HCT116 (cell line): ENCODE measurements at regions not wholly inside any gene's neighbourhood (a gene's known extent, or its start where the extent isn't known, plus 50 kb on each side); places are given as distances from the start of the nearest gene placed in this dataset.

Source experiments
- ATAC-seq: fragments of 200-7000 bp; cut with Tn5 transposase; 2 replicates; pipeline ENCODE4 v1.9.1; 2020; ENCODE audit warnings: mild to moderate bottlenecking, moderate library complexity
- BruUV-seq: library from RNA; stranded (reverse); fragments of 400-500 nt; replicated peaks from 2 replicates; lab custom pipeline; 2021; lab: Mats Ljungman, UMichigan
- CTCF ChIA-PET: fragments of 300-600 bp; sonication (Branson Sonifier 250); formaldehyde crosslinking; loops from one replicate; lab custom pipeline; 2021; ENCODE audit warnings: antibody characterized with exemption; lab: Charles Lee
- POLR2A ChIA-PET: fragments of 300-600, 350-600 bp; sonication (Branson Sonifier 250); formaldehyde crosslinking; loops from one replicate; lab custom pipeline; 2021; ENCODE audit warnings: antibody characterized with exemption; lab: Charles Lee
- RAD21 ChIA-PET, 2 experiments: fragments of 300-600 bp; sonication (Branson Sonifier 250); formaldehyde crosslinking; loops; one replicate each; lab custom pipeline; 2023; ENCODE audit warnings: low total read pairs in 2 of 2; ENCODE audit not compliant: uncharacterized antibody in 2 of 2, unreplicated experiment in 2 of 2, low non-redundant PET in 1 of 2; lab: Charles Lee
- DNase-seq: peaks from one replicate; pipeline ENCODE4 v3.0.0-alpha.2; 2010; ENCODE audit warnings: low read depth, low spot score
- H2AFZ ChIP-seq: fragments of 200-600 bp; shearing (Covaris generic), sonication (generic); 2 replicates; pipeline ENCODE4 v1.6.1; 2017; ENCODE audit warnings: low read depth, mixed run types, mixed read lengths, antibody characterized with exemption, low read length; ENCODE audit not compliant: poor library complexity, severe bottlenecking
- H3K27ac ChIP-seq: 2 replicates; pipeline ENCODE4 v1.5.1; 2012; ENCODE audit warnings: low read depth, low read length
- H3K27me3 ChIP-seq: fragments of 200-600 bp; sonication (generic); 2 replicates; pipeline ENCODE4 v1.6.1; 2016; ENCODE audit warnings: mixed run types, low read length, mixed read lengths; ENCODE audit not compliant: insufficient read depth
- H3K36me3 ChIP-seq, 2 experiments: fragments of 200-500 bp in 1 of 2; fragments of 200-600 bp in 1 of 2; sonication (Bioruptor generic) in 1 of 2; sonication (generic) in 1 of 2; 2 replicates each; pipeline versions ENCODE4 v1.5.1 to v1.6.1; 2014 to 2016; ENCODE audit warnings: low read length in 2 of 2, inconsistent platforms in 1 of 2, mixed read lengths in 1 of 2, mixed run types in 1 of 2; ENCODE audit not compliant: insufficient read depth in 2 of 2, control insufficient read depth in 1 of 2
- H3K4me1 ChIP-seq, 2 experiments: fragments of 200-600 bp in 1 of 2; sonication (generic) in 1 of 2; 2 replicates each; pipeline versions ENCODE4 v1.5.1 to v1.6.1; 2012 to 2017; ENCODE audit warnings: low read length in 2 of 2, inconsistent platforms in 1 of 2, mild to moderate bottlenecking in 1 of 2, mixed read lengths in 1 of 2, mixed run types in 1 of 2, moderate library complexity in 1 of 2; ENCODE audit not compliant: insufficient read depth in 2 of 2, control insufficient read depth in 1 of 2
- H3K4me2 ChIP-seq: fragments of 200-600 bp; sonication (generic); 2 replicates; pipeline ENCODE4 v1.6.1; 2017; ENCODE audit warnings: mixed run types, low read length, mixed read lengths
- H3K4me3 ChIP-seq, 2 experiments: fragments of 200-600 bp in 1 of 2; sonication (generic) in 1 of 2; replicated peaks in 1 of 2; 2 replicates each; pipeline ENCODE4 v1.5.1; 2011 to 2016; ENCODE audit warnings: low read length in 2 of 2, control low read depth in 1 of 2, low read depth in 1 of 2, mild to moderate bottlenecking in 1 of 2, mixed read lengths in 1 of 2, mixed run types in 1 of 2
- H3K79me2 ChIP-seq: fragments of 200-600 bp; sonication (generic); 2 replicates; pipeline ENCODE4 v1.6.1; 2017; ENCODE audit warnings: mild to moderate bottlenecking, mixed run types, low read length, moderate library complexity, mixed read lengths; ENCODE audit not compliant: insufficient read depth
- H3K9ac ChIP-seq: fragments of 200-600 bp; sonication (generic); 2 replicates; pipeline ENCODE4 v1.6.1; 2016; ENCODE audit warnings: low read length, mixed read lengths
- H3K9me2 ChIP-seq: fragments of 200-600 bp; sonication (generic), shearing (Covaris generic); 2 replicates; pipeline ENCODE4 v1.6.1; 2017; ENCODE audit warnings: mixed run types, mild to moderate bottlenecking, moderate library complexity; ENCODE audit not compliant: insufficient read depth
- H3K9me3 ChIP-seq, 2 experiments: fragments of 200-500 bp in 1 of 2; fragments of 200-600 bp in 1 of 2; sonication (Bioruptor generic) in 1 of 2; sonication (generic) in 1 of 2; 2 replicates each; pipeline ENCODE4 v1.6.1; 2014 to 2017; ENCODE audit warnings: low read length in 2 of 2, mixed read lengths in 2 of 2, inconsistent platforms in 1 of 2, low read depth in 1 of 2, mild to moderate bottlenecking in 1 of 2, mixed run types in 1 of 2, moderate library complexity in 1 of 2; ENCODE audit not compliant: control insufficient read depth in 1 of 2, insufficient read depth in 1 of 2
- H4K20me1 ChIP-seq: fragments of 200-600 bp; sonication (generic), shearing (Covaris generic); 2 replicates; pipeline ENCODE4 v1.6.1; 2017; ENCODE audit warnings: mixed run types, mild to moderate bottlenecking, moderate library complexity; ENCODE audit not compliant: insufficient read depth
- CBX3 ChIP-seq: IDR thresholded peaks from 2 replicates; pipeline ENCODE4 v1.6.1; 2012; ENCODE audit warnings: low read depth
- CTCF ChIP-seq, 3 experiments: fragments of 200-600 bp in 1 of 3; sonication (generic) in 1 of 3; IDR thresholded peaks in 2 of 3; conservative IDR thresholded peaks in 1 of 3; 2 replicates each; pipeline ENCODE4 v1.5.1; 2012 to 2017; ENCODE audit warnings: low read depth in 2 of 3, low read length in 2 of 3, antibody characterized with exemption in 1 of 3, borderline replicate concordance in 1 of 3, control low read depth in 1 of 3, mild to moderate bottlenecking in 1 of 3, mixed read lengths in 1 of 3, mixed run types in 1 of 3, moderate library complexity in 1 of 3; ENCODE audit not compliant: insufficient read depth in 1 of 3
- EGR1 ChIP-seq: IDR thresholded peaks from 2 replicates; pipeline ENCODE4 v1.6.1; 2012; ENCODE audit warnings: low read depth
- ELF1 ChIP-seq: IDR thresholded peaks from 2 replicates; pipeline ENCODE4 v1.6.1; 2012; ENCODE audit warnings: low read depth, borderline replicate concordance
- EZH2phosphoT487 ChIP-seq: fragments of 200-600 bp; IDR thresholded peaks from 2 replicates; pipeline ENCODE4 v1.6.1; 2018; ENCODE audit warnings: antibody characterized with exemption, borderline replicate concordance
- FOSL1 ChIP-seq: IDR thresholded peaks from 2 replicates; pipeline ENCODE4 v1.6.1; 2012; ENCODE audit warnings: low read depth
- MAX ChIP-seq: IDR thresholded peaks from 2 replicates; pipeline ENCODE4 v1.6.1; 2012
- POLR2A ChIP-seq: IDR thresholded peaks from 2 replicates; pipeline ENCODE4 v1.7.0; 2011; ENCODE audit warnings: borderline replicate concordance; ENCODE audit not compliant: insufficient read depth, insufficient read length; ENCODE audit errors: extremely low read depth
- POLR2AphosphoS5 ChIP-seq: IDR thresholded peaks from 2 replicates; pipeline ENCODE4 v1.6.1; 2011; ENCODE audit warnings: mild to moderate bottlenecking, low read depth, low read length, moderate library complexity
- RAD21 ChIP-seq: IDR thresholded peaks from 2 replicates; pipeline ENCODE4 v1.6.1; 2012; ENCODE audit warnings: low read depth, mild to moderate bottlenecking
- SIN3A ChIP-seq: IDR thresholded peaks from 2 replicates; pipeline ENCODE4 v1.6.1; 2012; ENCODE audit warnings: low read depth
- SP1 ChIP-seq: IDR thresholded peaks from 2 replicates; pipeline ENCODE4 v1.6.1; 2012; ENCODE audit warnings: low read depth
- SRF ChIP-seq: IDR thresholded peaks from 2 replicates; pipeline ENCODE4 v1.6.1; 2012; ENCODE audit warnings: low read depth
- TCF7L2 ChIP-seq: IDR thresholded peaks from 2 replicates; pipeline ENCODE4 v1.7.0; 2011; ENCODE audit warnings: borderline replicate concordance, inconsistent platforms; ENCODE audit not compliant: insufficient read depth, insufficient read length; ENCODE audit errors: extremely low read depth
- ZFX ChIP-seq: fragments of 450-650 bp; IDR thresholded peaks from 2 replicates; pipeline ENCODE4 v1.6.1; 2017
- intact Hi-C: fragments of 100-400 bp; cut with micrococcal nuclease; formaldehyde crosslinking; loops from 2 replicates; pipeline ENCODE4 v1.10.0; 2022

GRCh38 chr11:22037505-22037904, 155.4 kb upstream of the ANO5 start:
- no peak overlapping the region for H2AFZ ChIP-seq
- no peak overlapping the region for H3K4me2 ChIP-seq
- DNase-seq = no peak
- CTCF ChIA-PET = no interaction called here
- H3K9ac ChIP-seq = no peak overlapping the region
- H3K4me1 ChIP-seq = no peaks in the 10 kb centered on the region
- H3K9me2 ChIP-seq = no peaks in the 10 kb centered on the region
- no peaks in the 10 kb centered on the region for H3K36me3 ChIP-seq
- RAD21 ChIA-PET = no interaction called here
- H3K4me3 ChIP-seq = no peak overlapping the region
- no TSS peak for BruUV-seq
- no peak overlapping the region for H3K27ac ChIP-seq
- H3K27me3 ChIP-seq = no peaks in the 10 kb centered on the region
- no peaks in the 10 kb centered on the region for H3K79me2 ChIP-seq
- H4K20me1 ChIP-seq = no peaks in the 10 kb centered on the region
- intact Hi-C loops = no loop called here
- POLR2A ChIA-PET = no interaction called here
- no peak for TF ChIP-seq SIN3A
- TF ChIP-seq, all 23 proteins: peak for 0
- ATAC-seq = no peak
- peaks cover 4% of the 10 kb centered on the region in 2 experiments; a peak in 1 of 4 replicates for H3K9me3 ChIP-seq

- Histone ChIP-seq H3K36me3 (no peaks in the 10 kb centered on the region), H2AFZ (no peak overlapping the region), H3K4me3 (no peak overlapping the region), H4K20me1 (no peaks in the 10 kb centered on the region), H3K9ac (no peak overlapping the region), H3K9me2 (no peaks in the 10 kb centered on the region), H3K27me3 (no peaks in the 10 kb centered on the region), H3K4me2 (no peak overlapping the region), H3K9me3 (peaks cover 0 to 9% of the 10 kb centered on the region in 2 experiments; a peak in 2 of 4 replicates), H3K27ac (no peak overlapping the region), H3K79me2 (no peaks in the 10 kb centered on the region), H3K4me1 (no peaks in the 10 kb centered on the region)
- ChIA-PET RAD21 (no interaction called here), POLR2A (no interaction called here), CTCF (no interaction called here)
- DNase-seq (no peak), ATAC-seq (no peak)
- intact Hi-C loops = no loop called here
- no peak for TF ChIP-seq CBX3
- TF ChIP-seq SIN3A = no peak
- BruUV-seq = no TSS peak
These were observed 151.8 kb upstream of the ANO5 start for GRCh38 chr11:22041039-22041438.

GRCh38 chr11:22042081-22042480, 150.8 kb upstream of the ANO5 start:
- Histone ChIP-seq H3K9ac (no peak overlapping the region), H3K36me3 (no peaks in the 10 kb centered on the region), H3K4me3 (no peak overlapping the region), H3K79me2 (no peaks in the 10 kb centered on the region), H3K4me2 (no peak overlapping the region), H4K20me1 (no peaks in the 10 kb centered on the region), H3K27ac (no peak overlapping the region), H3K27me3 (no peaks in the 10 kb centered on the region), H2AFZ (no peak overlapping the region), H3K4me1 (no peaks in the 10 kb centered on the region), H3K9me2 (no peaks in the 10 kb centered on the region), H3K9me3 (peaks cover 0 to 9% of the 10 kb centered on the region in 2 experiments; a peak in 2 of 4 replicates)
- CTCF ChIA-PET = no interaction called here
- ATAC-seq = no peak
- intact Hi-C loops = no loop called here
- no peak for DNase-seq
- no TSS peak for BruUV-seq
- RAD21 ChIA-PET = no interaction called here
- POLR2A ChIA-PET = no interaction called here
- no peak for TF ChIP-seq SP1
- no peak for TF ChIP-seq ZFX
- TF ChIP-seq MAX = no peak
- TF ChIP-seq TCF7L2 = no peak
- TF ChIP-seq POLR2A = no peak
- no peak for TF ChIP-seq CTCF (IDR thresholded peaks at IDR 0.05 in 2 of 3, conservative IDR thresholded peaks at IDR 0.05 in 1 of 3; ENCODE audit: borderline replicate concordance in 1 of 3, insufficient read depth in 1 of 3, low read depth in 2 of 3, low read length in 2 of 3)
- no peak for TF ChIP-seq SRF
- no peak for TF ChIP-seq POLR2AphosphoS5
- TF ChIP-seq CBX3 = no peak
- no peak for TF ChIP-seq EGR1
- no peak for TF ChIP-seq ELF1
- no peak for TF ChIP-seq RAD21
- no peak for TF ChIP-seq FOSL1
- no peak for TF ChIP-seq EZH2phosphoT487
